Mesendoderm (in vitro differentiated cells): ENCODE measurements at regions not wholly inside any gene's neighbourhood (a gene's known extent, or its start where the extent isn't known, plus 50 kb on each side); places are given as distances from the start of the nearest gene placed in this dataset.
"Not testable (repeated sequence)": the region's sequence is repeated elsewhere in the genome, so short reads cannot be mapped to it uniquely, and the experiment has no call there.

Experiments used
- DNase-seq: peaks from one replicate; pipeline ENCODE4 v3.0.0; 2013
- H2AK5ac ChIP-seq: 2 replicates; pipeline ENCODE4 v1.6.1; 2013; ENCODE audit warnings: low read length, inconsistent platforms
- H2BK120ac ChIP-seq: 2 replicates; pipeline ENCODE4 v1.6.1; 2013; ENCODE audit warnings: low read depth, mild to moderate bottlenecking, low read length, moderate library complexity, mixed read lengths
- H2BK15ac ChIP-seq: replicated peaks from 2 replicates; pipeline ENCODE4 v1.6.1; 2013; ENCODE audit warnings: low read depth, mild to moderate bottlenecking, moderate library complexity
- H2BK5ac ChIP-seq: 2 replicates; pipeline ENCODE4 v1.6.1; 2013; ENCODE audit warnings: low read length, inconsistent platforms
- H3K18ac ChIP-seq: 2 replicates; pipeline ENCODE4 v1.6.1; 2013; ENCODE audit warnings: mild to moderate bottlenecking, low read length, mixed read lengths
- H3K23ac ChIP-seq: one replicate; pipeline ENCODE4 v1.6.1; 2013; ENCODE audit warnings: low read length
- H3K27ac ChIP-seq: 2 replicates; pipeline ENCODE4 v1.5.1; 2013; ENCODE audit warnings: low read depth, mild to moderate bottlenecking, inconsistent platforms, low read length, moderate library complexity
- H3K27me3 ChIP-seq: 2 replicates; pipeline ENCODE4 v1.6.1; 2013; ENCODE audit warnings: low read length, control low read depth, mild to moderate bottlenecking, inconsistent platforms; ENCODE audit not compliant: insufficient read depth, poor library complexity
- H3K36me3 ChIP-seq: 2 replicates; pipeline ENCODE4 v1.6.1; 2013; ENCODE audit warnings: low read length, inconsistent platforms; ENCODE audit not compliant: control insufficient read depth, insufficient read depth
- H3K4ac ChIP-seq: one replicate; pipeline ENCODE4 v1.6.1; 2013; ENCODE audit warnings: low read depth, mild to moderate bottlenecking, low read length, moderate library complexity
- H3K4me1 ChIP-seq: 2 replicates; pipeline ENCODE4 v1.6.1; 2013; ENCODE audit warnings: low read depth, low read length, inconsistent platforms; ENCODE audit not compliant: control insufficient read depth
- H3K4me2 ChIP-seq: 2 replicates; pipeline ENCODE4 v1.6.1; 2013; ENCODE audit warnings: low read length
- H3K4me3 ChIP-seq: 2 replicates; pipeline ENCODE4 v1.5.1; 2013; ENCODE audit warnings: mild to moderate bottlenecking, low read length
- H3K56ac ChIP-seq: one replicate; pipeline ENCODE4 v1.6.1; 2013; ENCODE audit warnings: low read length
- H3K79me1 ChIP-seq: 2 replicates; pipeline ENCODE4 v1.6.1; 2013; ENCODE audit warnings: low read length, inconsistent platforms
- H3K79me2 ChIP-seq: 2 replicates; pipeline ENCODE4 v1.6.1; 2013; ENCODE audit warnings: mild to moderate bottlenecking, low read length; ENCODE audit not compliant: control insufficient read depth, insufficient read depth
- H3K9ac ChIP-seq: 2 replicates; pipeline ENCODE4 v1.6.1; 2013; ENCODE audit warnings: low read length, inconsistent platforms
- H4K5ac ChIP-seq: one replicate; pipeline ENCODE4 v1.6.1; 2013; ENCODE audit warnings: low read length
- H4K8ac ChIP-seq: one replicate; pipeline ENCODE4 v1.6.1; 2013; ENCODE audit warnings: low read depth, mild to moderate bottlenecking, control low read depth, low read length, moderate library complexity
- WGBS: extraction: QIAGEN DNeasy Blood & Tissue Kit; methylation state at CpG from one replicate; pipeline ENCODE4 v1.1.7; 2013; ENCODE audit warnings: low lambda C conversion rate, missing lambda C conversion rate; ENCODE audit not compliant: insufficient coverage; ENCODE audit errors: extremely low coverage; 5-methylcytosine and 5-hydroxymethylcytosine counted together

DNA sequence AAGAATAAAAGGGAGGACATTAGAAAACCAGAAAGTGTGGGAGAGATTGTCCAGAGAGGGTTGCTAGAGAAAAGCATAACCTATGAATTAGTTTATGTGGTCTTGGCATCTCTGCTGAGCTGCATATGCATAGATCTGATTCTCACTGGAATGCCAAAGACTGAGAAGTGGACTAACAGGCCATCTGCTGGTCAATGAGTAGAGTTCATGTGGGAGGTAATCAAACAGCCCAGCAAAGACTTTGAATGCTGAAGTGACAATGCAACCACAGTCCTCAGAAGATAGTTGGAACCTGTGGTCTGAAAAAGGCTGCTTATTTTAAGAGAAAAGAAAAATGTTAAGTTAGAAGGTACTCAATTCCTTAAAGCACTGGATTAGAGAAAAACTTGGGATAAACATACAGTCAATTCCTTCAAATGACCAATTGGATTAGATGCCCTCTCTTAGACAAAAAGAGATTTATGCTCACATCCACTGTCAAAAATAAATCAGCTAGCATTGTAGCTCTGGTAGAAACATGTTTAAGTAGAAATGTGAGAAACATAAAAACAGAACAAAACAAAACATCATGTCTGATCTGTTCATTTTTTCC lies 382.8 kb downstream of the AMY1C start:
- DNase-seq, result peak; percentile 83
- Histone ChIP-seq H3K18ac (no peak overlapping the region), H3K79me1 (no peaks in the 10 kb centered on the region), H3K4me2 (no peak overlapping the region), H3K4ac (no peak overlapping the region), H3K27me3 (no peaks in the 10 kb centered on the region), H3K79me2 (no peaks in the 10 kb centered on the region), H3K9ac (no peak overlapping the region), H3K4me1 (no peaks in the 10 kb centered on the region), H2BK5ac (no peak overlapping the region), H2BK15ac (no peak overlapping the region), H3K56ac (no peak overlapping the region), H3K23ac (no peak overlapping the region), H4K8ac (no peak overlapping the region), H3K27ac (no peak overlapping the region), H2AK5ac (no peak overlapping the region), H4K5ac (no peak overlapping the region), H3K36me3 (no peaks in the 10 kb centered on the region), H3K4me3 (no peak overlapping the region), H2BK120ac (no peak overlapping the region)

GRCh38 chr1:104135036-104135435 lies 385.3 kb downstream of the AMY1C start:
- peak overlapping the region; percentile 3 for H3K4ac ChIP-seq
- not testable (repeated sequence) for H3K36me3 ChIP-seq, H3K4me2 ChIP-seq, H2BK5ac ChIP-seq, H3K23ac ChIP-seq, H4K5ac ChIP-seq, H3K79me1 ChIP-seq, H2BK120ac ChIP-seq, H3K18ac ChIP-seq, H3K27ac ChIP-seq, H3K4me3 ChIP-seq, H2BK15ac ChIP-seq, H3K56ac ChIP-seq, H2AK5ac ChIP-seq, H3K79me2 ChIP-seq, H3K4me1 ChIP-seq, H3K27me3 ChIP-seq, H3K9ac ChIP-seq, H4K8ac ChIP-seq
- no CpG with 5 or more reads among the region's 6 CpGs for WGBS
- peak; percentile 87 for DNase-seq

GRCh38 chr1:104136621-104137020 lies 386.9 kb downstream of the AMY1C start:
- Histone ChIP-seq H4K5ac (no peak overlapping the region), H3K27me3 (no peaks in the 10 kb centered on the region), H3K4me1 (no peaks in the 10 kb centered on the region), H3K4ac (peak overlapping the region; percentile 67), H3K79me2 (no peaks in the 10 kb centered on the region), H3K9ac (no peak overlapping the region), H3K18ac (peak overlapping the region; percentile 42), H3K56ac (no peak overlapping the region), H3K27ac (no peak overlapping the region), H3K4me2 (no peak overlapping the region), H2AK5ac (peak overlapping the region; percentile 60), H3K79me1 (no peaks in the 10 kb centered on the region), H3K36me3 (no peaks in the 10 kb centered on the region), H4K8ac (peak overlapping the region; percentile 28), H3K4me3 (no peak overlapping the region), H3K23ac (no peak overlapping the region), H2BK15ac (no peak overlapping the region), H2BK120ac (no peak overlapping the region), H2BK5ac (peak overlapping the region; percentile 17)
- DNase-seq, result no peak
- no CpG with 5 or more reads among the region's 3 CpGs for WGBS

- no peak overlapping the region for H3K23ac ChIP-seq
- no peak overlapping the region for H2BK5ac ChIP-seq
- no peak overlapping the region for H3K18ac ChIP-seq
- no peak overlapping the region for H3K4ac ChIP-seq
- no peak overlapping the region for H2AK5ac ChIP-seq
- H2BK15ac ChIP-seq, result no peak overlapping the region
- no peak overlapping the region for H4K8ac ChIP-seq
- H3K4me3 ChIP-seq, result no peak overlapping the region
- no peak overlapping the region for H3K4me2 ChIP-seq
- H3K27me3 ChIP-seq, result no peaks in the 10 kb centered on the region
- H3K56ac ChIP-seq, result no peak overlapping the region
- no peak for DNase-seq
- H3K27ac ChIP-seq, result no peak overlapping the region
- no peaks in the 10 kb centered on the region for H3K36me3 ChIP-seq
- H3K79me2 ChIP-seq, result no peaks in the 10 kb centered on the region
- no peak overlapping the region for H3K9ac ChIP-seq
- WGBS, result no CpG with 5 or more reads among the region's 4 CpGs
- no peak overlapping the region for H2BK120ac ChIP-seq
- no peaks in the 10 kb centered on the region for H3K79me1 ChIP-seq
- H4K5ac ChIP-seq, result no peak overlapping the region
- no peaks in the 10 kb centered on the region for H3K4me1 ChIP-seq
These were observed 407.0 kb downstream of the AMY1C start for GRCh38 chr1:104156738-104157137.

GRCh38 chr1:104163912-104164476 lies 414.3 kb downstream of the AMY1C start:
- Histone ChIP-seq H3K27me3 (no peaks in the 10 kb centered on the region), H3K56ac (no peak overlapping the region), H3K23ac (no peak overlapping the region), H4K8ac (no peak overlapping the region), H3K27ac (no peak overlapping the region), H2BK120ac (no peak overlapping the region), H2BK15ac (no peak overlapping the region), H3K4ac (no peak overlapping the region), H3K4me3 (no peak overlapping the region), H2AK5ac (no peak overlapping the region), H3K9ac (no peak overlapping the region), H3K4me2 (no peak overlapping the region), H2BK5ac (no peak overlapping the region), H3K79me2 (no peaks in the 10 kb centered on the region), H3K18ac (no peak overlapping the region), H3K79me1 (no peaks in the 10 kb centered on the region), H3K36me3 (no peaks in the 10 kb centered on the region), H3K4me1 (no peaks in the 10 kb centered on the region), H4K5ac (no peak overlapping the region)
- no CpG with 5 or more reads among the region's 3 CpGs for WGBS
- peak; percentile 10 for DNase-seq

DNA sequence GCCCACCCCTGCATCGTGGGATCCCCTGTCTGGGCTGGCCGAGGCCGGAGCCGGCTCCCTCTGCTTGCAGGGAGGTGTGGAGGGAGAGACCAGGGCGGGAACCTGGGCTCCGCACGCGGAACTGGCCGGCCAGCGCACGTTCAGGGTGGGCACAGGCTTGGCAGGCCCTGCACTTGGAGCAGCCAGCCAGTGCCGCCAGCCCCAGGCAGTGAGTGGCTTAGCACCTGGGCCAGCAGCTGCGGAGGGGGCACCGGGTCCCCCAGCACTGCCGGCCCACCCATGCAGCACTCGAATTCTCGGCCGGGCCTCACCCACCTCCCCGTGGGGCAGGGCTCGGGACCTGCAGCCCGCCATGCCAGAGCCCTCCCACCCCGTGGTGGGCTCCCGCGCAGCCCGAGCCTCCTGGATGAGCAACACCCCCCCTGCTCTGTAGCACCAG lies 422.6 kb downstream of the AMY1C start:
- no peak overlapping the region for H3K56ac ChIP-seq
- no peak overlapping the region for H3K27ac ChIP-seq
- H3K4ac ChIP-seq, result no peak overlapping the region
- no CpG with 5 or more reads among the region's 25 CpGs for WGBS
- H2BK15ac ChIP-seq, result no peak overlapping the region
- DNase-seq, result no peak
- no peak overlapping the region for H4K8ac ChIP-seq
- H3K9ac ChIP-seq, result no peak overlapping the region
- H4K5ac ChIP-seq, result no peak overlapping the region
- no peak overlapping the region for H3K4me3 ChIP-seq
- no peak overlapping the region for H2BK120ac ChIP-seq
- no peak overlapping the region for H3K18ac ChIP-seq
- no peaks in the 10 kb centered on the region for H3K4me1 ChIP-seq
- H3K79me2 ChIP-seq, result no peaks in the 10 kb centered on the region
- no peaks in the 10 kb centered on the region for H3K36me3 ChIP-seq
- H3K4me2 ChIP-seq, result no peak overlapping the region
- H2AK5ac ChIP-seq, result no peak overlapping the region
- H3K23ac ChIP-seq, result no peak overlapping the region
- no peaks in the 10 kb centered on the region for H3K79me1 ChIP-seq
- no peaks in the 10 kb centered on the region for H3K27me3 ChIP-seq
- no peak overlapping the region for H2BK5ac ChIP-seq
